GM12878 (cell line): ENCODE measurements at regions not wholly inside any gene's neighbourhood (a gene's known extent, or its start where the extent isn't known, plus 50 kb on each side); places are given as distances from the start of the nearest gene placed in this dataset.

Source experiments
- ATAC-seq: fragments of 200-7000 bp; cut with Tn5 transposase; 3 replicates; pipeline ENCODE4 v1.9.1; 2020; ENCODE audit warnings: mild to moderate bottlenecking, moderate library complexity
- BruUV-seq: library from RNA; stranded (reverse); fragments of 400-500 nt; replicated peaks from 2 replicates; lab custom pipeline; 2021; lab: Mats Ljungman, UMichigan
- CTCF ChIA-PET: fragments of 300-600 bp; sonication (Branson Sonifier 250); formaldehyde crosslinking; extraction: SDS; loops from one replicate; lab custom pipeline; 2021; ENCODE audit warnings: inconsistent platforms; lab: Yijun Ruan, JAX
- POLR2A ChIA-PET: fragments of 350-600 bp; formaldehyde crosslinking; extraction: SDS; loops from one replicate; lab custom pipeline; 2021; ENCODE audit warnings: inconsistent platforms; lab: Charles Lee
- RAD21 ChIA-PET: fragments of 300-600 bp; sonication (Branson Sonifier 250); formaldehyde crosslinking; loops from one replicate; lab custom pipeline; 2023; ENCODE audit warnings: antibody characterized with exemption; ENCODE audit not compliant: unreplicated experiment; lab: Charles Lee
- SMC1A ChIA-PET: fragments of 300-600 bp; sonication (Branson Sonifier 250); formaldehyde crosslinking; loops from one replicate; lab custom pipeline; 2023; ENCODE audit not compliant: unreplicated experiment, uncharacterized antibody; lab: Charles Lee
- DNase-seq: peaks from one replicate; pipeline ENCODE4 v3.0.0-alpha.2; 2011; ENCODE audit warnings: low read depth, low spot score
- FAIRE-seq: peaks from 3 replicates; lab custom pipeline; 2011; peaks lifted over from hg19 to GRCh38; lab: Jason Lieb, UNC
- H2AFZ ChIP-seq: 2 replicates; pipeline ENCODE4 v1.6.0; 2011; ENCODE audit warnings: low read depth, low read length, control low read depth; ENCODE audit not compliant: control insufficient read depth
- H3K27ac ChIP-seq: 2 replicates; pipeline ENCODE4 v1.5.1; 2011; ENCODE audit warnings: control low read depth; ENCODE audit not compliant: control insufficient read depth, insufficient read depth
- H3K27me3 ChIP-seq, 2 experiments: replicated peaks in 1 of 2; 2 replicates each; pipeline versions ENCODE4 v1.6.0 to v1.6.1; 2011; ENCODE audit warnings: low read length in 1 of 2; ENCODE audit not compliant: control insufficient read depth in 2 of 2, insufficient read depth in 2 of 2
- H3K36me3 ChIP-seq, 2 experiments: 2 replicates each; pipeline ENCODE4 v1.5.1; 2011; ENCODE audit warnings: low read length in 1 of 2; ENCODE audit not compliant: control insufficient read depth in 2 of 2, insufficient read depth in 2 of 2
- H3K4me1 ChIP-seq: 2 replicates; pipeline ENCODE4 v1.6.1; 2011; ENCODE audit warnings: mild to moderate bottlenecking, low read length, moderate library complexity, mixed read lengths; ENCODE audit not compliant: control insufficient read depth, insufficient read depth
- H3K4me2 ChIP-seq: 2 replicates; pipeline ENCODE4 v1.6.0; 2011; ENCODE audit warnings: control low read depth; ENCODE audit not compliant: control insufficient read depth, insufficient read depth
- H3K4me3 ChIP-seq: fragments of 200-600 bp; sonication (generic); 2 replicates; pipeline ENCODE4 v1.5.1; 2016
- H3K79me2 ChIP-seq: 2 replicates; pipeline ENCODE4 v1.6.0; 2011; ENCODE audit warnings: low read length; ENCODE audit not compliant: control insufficient read depth, insufficient read depth
- H3K9ac ChIP-seq: 2 replicates; pipeline ENCODE4 v1.8.0; 2011; ENCODE audit warnings: low read length, control low read depth, mixed read lengths; ENCODE audit not compliant: control insufficient read depth, insufficient read depth
- H3K9me3 ChIP-seq: replicated peaks from 3 replicates; pipeline ENCODE4 v1.5.1; 2011; ENCODE audit warnings: mild to moderate bottlenecking, low read length; ENCODE audit not compliant: control insufficient read depth, insufficient read depth
- H4K20me1 ChIP-seq: 2 replicates; pipeline ENCODE4 v1.6.0; 2011; ENCODE audit not compliant: control insufficient read depth, insufficient read depth
- ATF3 ChIP-seq: IDR thresholded peaks from 2 replicates; pipeline ENCODE4 v1.6.1; 2011; ENCODE audit warnings: low read depth, mild to moderate bottlenecking, low read length, moderate library complexity, borderline replicate concordance; ENCODE audit errors: extremely low read depth
- BMI1 ChIP-seq: fragments of 450-650 bp; IDR thresholded peaks from 2 replicates; pipeline ENCODE4 v1.6.1; 2016; ENCODE audit warnings: mild to moderate bottlenecking, moderate library complexity, borderline replicate concordance
- CBFB ChIP-seq: IDR thresholded peaks from 2 replicates; pipeline ENCODE4 v1.6.1; 2016; ENCODE audit warnings: antibody characterized with exemption, low read depth
- CUX1 ChIP-seq: IDR thresholded peaks from 2 replicates; pipeline ENCODE4 v1.6.1; 2012; ENCODE audit warnings: improper control_type of control experiment, low read depth, low read length; ENCODE audit not compliant: insufficient replicate concordance
- E4F1 ChIP-seq: fragments of 450-650 bp; IDR thresholded peaks from 2 replicates; pipeline ENCODE4 v1.6.1; 2018; ENCODE audit warnings: borderline replicate concordance, mild to moderate bottlenecking; ENCODE audit not compliant: partially characterized antibody
- KDM1A ChIP-seq: fragments of 200-600 bp; sonication (generic); IDR thresholded peaks from 2 replicates; pipeline ENCODE4 v1.6.1; 2016; ENCODE audit warnings: borderline replicate concordance
- PML ChIP-seq: IDR thresholded peaks from 2 replicates; pipeline ENCODE4 v1.6.1; 2012; ENCODE audit warnings: low read length, inconsistent platforms
- ZBTB11 ChIP-seq: fragments of 450-650 bp; formaldehyde crosslinking; IDR thresholded peaks from 2 replicates; pipeline ENCODE4 v1.5.0; 2022; ENCODE audit warnings: mild to moderate bottlenecking, missing genetic modification characterization
- WGBS: methylation state at CpG from one replicate; pipeline ENCODE4 v1.1.6; 2016; ENCODE audit warnings: low lambda C conversion rate; ENCODE audit not compliant: insufficient replicate concordance, insufficient coverage; ENCODE audit errors: missing lambda C conversion rate; 5-methylcytosine and 5-hydroxymethylcytosine counted together
- in situ Hi-C: fragments of 300-500 bp; cut with MboI; formaldehyde crosslinking; loops from 9 replicates; pipeline ENCODE4 v1.14.3; 2018; ENCODE audit warnings: mixed read lengths
- intact Hi-C: fragments of 100-400 bp; cut with micrococcal nuclease; formaldehyde crosslinking; loops from one replicate; pipeline ENCODE4 v1.14.2; 2022; ENCODE audit not compliant: unreplicated experiment

- TF ChIP-seq BMI1 = no peak
- no peak for TF ChIP-seq KDM1A
- TF ChIP-seq PML = no peak
Measured at GRCh38 chr6:148182378-148182777, 160.3 kb upstream of the SASH1 start (continued).

- H3K27ac ChIP-seq = no peak overlapping the region
- 13% methylated on average over 2 of the region's 2 CpGs for whole genome bisulfite sequencing
- no peak for ATAC-seq
Measured at GRCh38 chr6:148183776-148184175, 158.9 kb upstream of the SASH1 start.

More at GRCh38 chr6:148183776-148184175, 158.9 kb upstream of the SASH1 start:
- H2AFZ ChIP-seq = no peak overlapping the region
- TF ChIP-seq CUX1 (no peak), ZBTB11 (CRISPR knock-in tag) (no peak), CBFB (no peak), E4F1 (no peak), ATF3 (no peak)
- ChIA-PET POLR2A (no interaction called here), CTCF (no interaction called here), RAD21 (no interaction called here), SMC1A (no interaction called here)
- no peak overlapping the region for H3K4me3 ChIP-seq
- FAIRE-seq (no peak), DNase-seq (no peak)
- no peaks in the 10 kb centered on the region for H4K20me1 ChIP-seq
- no peaks in the 10 kb centered on the region for H3K4me1 ChIP-seq
- in situ Hi-C loops (no loop called here), intact Hi-C loops (no loop called here)
- no peaks in the 10 kb centered on the region for H3K79me2 ChIP-seq
- no peaks in the 10 kb centered on the region for H3K27me3 ChIP-seq
- no peak overlapping the region for H3K4me2 ChIP-seq
- no peak overlapping the region for H3K9ac ChIP-seq
- no peaks in the 10 kb centered on the region for H3K36me3 ChIP-seq
- no peaks in the 10 kb centered on the region for H3K9me3 ChIP-seq
- BruUV-seq = no TSS peak
